Vagina (tissue), 2 donors: ENCODE measurements at regions not wholly inside any gene's neighbourhood (a gene's known extent, or its start where the extent isn't known, plus 50 kb on each side); places are given as distances from the start of the nearest gene placed in this dataset.

ENCODE experiments used
- DNase-seq, 2 donors: peaks; one replicate each; pipeline ENCODE4 v3.0.0-alpha.2; 2017; ENCODE audit errors: extremely low spot score in 2 of 2
- H3K27ac ChIP-seq: fragments of 200-600 bp; sonication (generic); one replicate; pipeline ENCODE4 v1.5.1; 2019
- H3K27me3 ChIP-seq: fragments of 200-600 bp; sonication (generic); one replicate; pipeline ENCODE4 v1.5.1; 2019
- H3K36me3 ChIP-seq, 2 donors: fragments of 200-600 bp; sonication (generic); one replicate each; pipeline ENCODE4 v1.5.1; 2017 to 2019
- H3K4me1 ChIP-seq: fragments of 200-600 bp; sonication (generic); one replicate; pipeline ENCODE4 v1.5.1; 2019
- H3K4me3 ChIP-seq, 2 donors: fragments of 200-600 bp; sonication (generic); 1 replicate in 1 of 2; 2 replicates in 1 of 2; pipeline ENCODE4 v1.5.1; 2016 to 2019
- H3K9me3 ChIP-seq: fragments of 200-600 bp; sonication (generic); one replicate; pipeline ENCODE4 v1.5.1; 2019
- CTCF ChIP-seq, 3 experiments: fragments of 450-650 bp in 2 of 3; fragments of 200-600 bp in 1 of 3; sonication (generic) in 1 of 3; IDR thresholded peaks; one replicate each; pipeline ENCODE4 v1.5.1; 2017 to 2019; ENCODE audit warnings: antibody characterized with exemption in 3 of 3, mild to moderate bottlenecking in 2 of 3, moderate library complexity in 2 of 3
- POLR2A ChIP-seq, 2 donors: fragments of 450-650 bp; IDR thresholded peaks; one replicate each; pipeline ENCODE4 v1.6.1; 2017; ENCODE audit warnings: antibody characterized with exemption in 2 of 2, mild to moderate bottlenecking in 2 of 2, moderate library complexity in 2 of 2
- POLR2AphosphoS5 ChIP-seq, 2 donors: sonication (generic); formaldehyde crosslinking; IDR thresholded peaks; one replicate each; pipeline ENCODE4 v1.9.0; 2017; ENCODE audit warnings: antibody characterized with exemption in 2 of 2, mild to moderate bottlenecking in 2 of 2, low read depth in 1 of 2; ENCODE audit not compliant: insufficient read depth in 1 of 2
- intact Hi-C: fragments of 100-400 bp; cut with DNase I; formaldehyde crosslinking; loops from one replicate; pipeline ENCODE4 v1.15.1; 2023

- DNase-seq: no peak
- H3K36me3 ChIP-seq: no peaks in the 10 kb centered on the region
- no peaks in the 10 kb centered on the region for H3K9me3 ChIP-seq
- no peak overlapping the region for H3K27ac ChIP-seq
- intact Hi-C loops: no loop called here
- H3K4me3 ChIP-seq: no peak overlapping the region
- H3K27me3 ChIP-seq: no peaks in the 10 kb centered on the region
- no peak for TF ChIP-seq POLR2AphosphoS5 (IDR thresholded peaks at IDR 0.05; ENCODE audit: insufficient read depth in 1 of 2, low read depth in 1 of 2)
- TF ChIP-seq POLR2A (IDR thresholded peaks at IDR 0.05): no peak
- no peak for TF ChIP-seq CTCF (IDR thresholded peaks at IDR 0.05)
- H3K4me1 ChIP-seq: no peaks in the 10 kb centered on the region
Observed at GRCh38 chr4:1463088-1463926, 57.1 kb upstream of the NKX1-1 start.

GRCh38 chr4:1462768-1463075 lies 56.5 kb upstream of the NKX1-1 start:
- no peaks in the 10 kb centered on the region for H3K4me1 ChIP-seq
- no peak overlapping the region for H3K27ac ChIP-seq
- no peak overlapping the region for H3K4me3 ChIP-seq
- no peak for DNase-seq
- H3K27me3 ChIP-seq: no peaks in the 10 kb centered on the region
- TF ChIP-seq POLR2A (IDR thresholded peaks at IDR 0.05): no peak
- TF ChIP-seq POLR2AphosphoS5 (IDR thresholded peaks at IDR 0.05; ENCODE audit: insufficient read depth in 1 of 2, low read depth in 1 of 2): no peak
- no peak for TF ChIP-seq CTCF (IDR thresholded peaks at IDR 0.05)
- H3K36me3 ChIP-seq: no peaks in the 10 kb centered on the region
- H3K9me3 ChIP-seq: no peaks in the 10 kb centered on the region
- intact Hi-C loops: no loop called here

- Histone ChIP-seq H3K4me3 (no peak overlapping the region), H3K27me3 (no peaks in the 10 kb centered on the region), H3K4me1 (no peaks in the 10 kb centered on the region), H3K36me3 (no peaks in the 10 kb centered on the region), H3K27ac (no peak overlapping the region), H3K9me3 (no peaks in the 10 kb centered on the region)
- intact Hi-C loops: no loop called here
- no peak for TF ChIP-seq POLR2A (IDR thresholded peaks at IDR 0.05)
- no peak for DNase-seq
Observed at GRCh38 chr4:1462009-1462767, 55.9 kb upstream of the NKX1-1 start.

GRCh38 chr4:1460967-1461868 lies 55.0 kb upstream of the NKX1-1 start:
- Histone ChIP-seq H3K36me3 (no peaks in the 10 kb centered on the region), H3K27me3 (no peaks in the 10 kb centered on the region), H3K4me1 (no peaks in the 10 kb centered on the region), H3K27ac (no peak overlapping the region), H3K4me3 (no peak overlapping the region), H3K9me3 (no peaks in the 10 kb centered on the region)
- intact Hi-C loops: no loop called here
- no peak for TF ChIP-seq POLR2AphosphoS5 (IDR thresholded peaks at IDR 0.05; ENCODE audit: insufficient read depth in 1 of 2, low read depth in 1 of 2)
- no peak for TF ChIP-seq CTCF (IDR thresholded peaks at IDR 0.05)
- TF ChIP-seq POLR2A (IDR thresholded peaks at IDR 0.05): no peak
- no peak for DNase-seq

- intact Hi-C loops: no loop called here
- no peak overlapping the region for H3K4me3 ChIP-seq
- H3K27ac ChIP-seq: no peak overlapping the region
- DNase-seq: no peak
- no peaks in the 10 kb centered on the region for H3K4me1 ChIP-seq
- TF ChIP-seq POLR2AphosphoS5 (IDR thresholded peaks at IDR 0.05; ENCODE audit: insufficient read depth in 1 of 2, low read depth in 1 of 2): no peak
- TF ChIP-seq POLR2A (IDR thresholded peaks at IDR 0.05): no peak
- H3K36me3 ChIP-seq: no peaks in the 10 kb centered on the region
- no peaks in the 10 kb centered on the region for H3K9me3 ChIP-seq
- H3K27me3 ChIP-seq: no peaks in the 10 kb centered on the region
Observed at GRCh38 chr4:1459722-1460511, 53.7 kb upstream of the NKX1-1 start.
